ENCODE measurements at regions not wholly inside any gene's neighbourhood (a gene's known extent, or its start where the extent isn't known, plus 50 kb on each side); places are given as distances from the start of the nearest gene placed in this dataset.

DNA sequence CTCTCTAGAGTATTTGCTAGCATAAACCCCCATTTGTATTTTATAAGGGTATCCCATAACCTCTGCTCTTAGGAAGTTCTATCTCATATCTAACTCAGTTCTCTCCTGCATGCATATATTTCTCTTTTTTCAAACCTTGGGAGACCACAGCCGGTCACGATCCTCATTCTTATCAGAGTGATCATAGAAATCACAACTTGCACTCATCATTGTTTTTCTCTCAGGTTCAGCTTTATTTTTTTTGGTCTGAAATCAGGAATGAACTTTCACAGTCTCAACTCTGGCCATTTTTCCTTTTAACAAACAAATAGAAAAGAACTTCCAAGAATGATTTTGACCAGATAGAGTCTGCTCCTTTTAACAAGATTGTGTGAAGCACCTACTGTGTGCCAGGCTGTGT, 98.6 kb upstream of the BLID start:
- TF ChIP-seq, protein P1, sequence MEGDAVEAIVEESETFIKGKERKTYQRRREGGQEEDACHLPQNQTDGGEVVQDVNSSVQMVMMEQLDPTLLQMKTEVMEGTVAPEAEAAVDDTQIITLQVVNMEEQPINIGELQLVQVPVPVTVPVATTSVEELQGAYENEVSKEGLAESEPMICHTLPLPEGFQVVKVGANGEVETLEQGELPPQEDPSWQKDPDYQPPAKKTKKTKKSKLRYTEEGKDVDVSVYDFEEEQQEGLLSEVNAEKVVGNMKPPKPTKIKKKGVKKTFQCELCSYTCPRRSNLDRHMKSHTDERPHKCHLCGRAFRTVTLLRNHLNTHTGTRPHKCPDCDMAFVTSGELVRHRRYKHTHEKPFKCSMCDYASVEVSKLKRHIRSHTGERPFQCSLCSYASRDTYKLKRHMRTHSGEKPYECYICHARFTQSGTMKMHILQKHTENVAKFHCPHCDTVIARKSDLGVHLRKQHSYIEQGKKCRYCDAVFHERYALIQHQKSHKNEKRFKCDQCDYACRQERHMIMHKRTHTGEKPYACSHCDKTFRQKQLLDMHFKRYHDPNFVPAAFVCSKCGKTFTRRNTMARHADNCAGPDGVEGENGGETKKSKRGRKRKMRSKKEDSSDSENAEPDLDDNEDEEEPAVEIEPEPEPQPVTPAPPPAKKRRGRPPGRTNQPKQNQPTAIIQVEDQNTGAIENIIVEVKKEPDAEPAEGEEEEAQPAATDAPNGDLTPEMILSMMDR (IDR thresholded peaks at IDR 0.05; ENCODE audit: low read length), result no peak
- TF ChIP-seq EZH2 (optimal IDR thresholded peaks at IDR 0.05; ENCODE audit: low read depth, low read length) (no peak), EZH2phosphoT487 (IDR thresholded peaks at IDR 0.05; ENCODE audit: low read length) (no peak)
